SHP77 (cell line): ENCODE measurements at regions not wholly inside any gene's neighbourhood (a gene's known extent, or its start where the extent isn't known, plus 50 kb on each side); places are given as distances from the start of the nearest gene placed in this dataset.

Experiments
- DNase-seq, 2 experiments: peaks; one replicate each; lab custom pipeline; 2025; lab: John Stamatoyannopoulos, UW

GRCh38 chr13:80590551-80590950 is 249.6 kb upstream of the SPRY2 start:
- no peak for DNase-seq

DNA sequence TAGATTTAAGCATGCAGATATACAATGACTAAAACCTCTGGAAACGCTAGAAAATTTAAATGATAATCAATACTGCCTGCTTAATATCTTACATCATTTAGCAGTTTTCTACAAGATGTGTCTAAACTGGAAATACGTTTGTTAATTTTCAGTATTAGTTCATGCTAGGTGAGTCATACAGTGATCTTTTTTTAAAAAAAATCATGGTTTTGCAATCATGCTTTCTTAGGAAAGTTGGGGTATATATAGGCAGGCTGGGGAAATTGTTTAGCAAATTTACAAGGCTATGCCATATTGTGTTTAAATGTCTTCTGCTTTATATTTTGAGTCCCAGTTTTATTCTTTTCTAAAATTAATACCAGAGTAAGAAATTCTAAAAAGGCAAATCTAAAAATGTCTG is 245.4 kb upstream of the SPRY2 start:
- no peak for DNase-seq

GRCh38 chr13:80585531-80585930 is 244.6 kb upstream of the SPRY2 start:
- no peak for DNase-seq

GRCh38 chr13:80584785-80585184 is 243.9 kb upstream of the SPRY2 start:
- no peak for DNase-seq

GRCh38 chr13:80584306-80584705 is 243.4 kb upstream of the SPRY2 start:
- no peak for DNase-seq

DNA sequence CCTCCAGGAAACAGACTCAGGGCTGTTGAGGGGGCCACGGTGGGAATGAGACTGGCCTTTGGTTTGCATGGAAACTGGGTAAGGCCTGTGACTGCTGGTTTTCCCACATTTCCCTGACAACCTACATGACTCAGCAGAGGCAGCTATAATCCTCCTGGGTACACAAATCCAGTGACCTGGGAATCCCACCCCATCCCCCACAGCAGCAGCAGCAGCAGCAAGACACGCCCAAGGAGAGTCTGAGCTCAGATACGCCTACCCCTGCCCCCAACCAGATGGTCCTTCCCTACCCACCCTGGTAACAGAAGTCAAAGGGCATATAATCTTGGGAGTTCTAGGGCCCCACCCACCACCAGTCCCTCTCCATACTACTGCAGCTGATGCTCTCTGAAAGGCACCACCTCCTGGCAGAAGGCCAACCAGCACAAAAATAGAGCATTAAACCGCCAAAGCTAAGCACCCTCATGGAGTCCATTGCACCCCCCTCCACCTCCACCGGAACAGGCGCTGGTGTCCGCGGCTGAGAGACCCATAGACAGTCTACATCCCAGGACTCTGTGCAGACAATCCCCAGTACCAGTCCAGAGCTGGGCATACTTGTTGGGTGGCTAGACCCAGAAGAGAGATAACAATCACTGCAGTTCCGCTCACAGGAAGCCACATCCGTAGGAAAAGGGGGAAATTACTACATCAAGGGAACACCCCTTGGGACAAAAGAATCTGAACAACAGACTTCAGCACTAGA is 237.2 kb upstream of the SPRY2 start:
- peak; percentile 67 to 83 for DNase-seq

DNA sequence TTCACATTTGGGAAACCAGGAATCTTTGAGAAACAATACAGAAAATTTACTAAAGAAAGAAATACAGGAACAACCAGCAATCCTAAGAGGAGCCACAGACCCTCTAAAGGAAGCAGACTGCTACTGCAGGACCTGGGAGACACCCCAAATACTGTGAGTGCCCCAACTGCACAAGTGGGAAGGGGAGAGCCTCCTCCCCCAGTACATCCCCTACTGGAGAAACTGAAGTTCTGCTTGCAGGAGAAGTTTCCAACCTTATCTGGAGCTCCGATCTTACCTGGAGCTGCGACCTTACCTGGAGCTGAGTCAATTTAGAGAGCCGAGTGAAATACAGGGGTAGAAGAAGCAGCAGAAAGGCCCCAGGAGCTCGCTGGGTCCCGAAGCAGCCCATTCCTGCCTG is 236.4 kb upstream of the SPRY2 start:
- peak; percentile 2 to 5 for DNase-seq

DNA sequence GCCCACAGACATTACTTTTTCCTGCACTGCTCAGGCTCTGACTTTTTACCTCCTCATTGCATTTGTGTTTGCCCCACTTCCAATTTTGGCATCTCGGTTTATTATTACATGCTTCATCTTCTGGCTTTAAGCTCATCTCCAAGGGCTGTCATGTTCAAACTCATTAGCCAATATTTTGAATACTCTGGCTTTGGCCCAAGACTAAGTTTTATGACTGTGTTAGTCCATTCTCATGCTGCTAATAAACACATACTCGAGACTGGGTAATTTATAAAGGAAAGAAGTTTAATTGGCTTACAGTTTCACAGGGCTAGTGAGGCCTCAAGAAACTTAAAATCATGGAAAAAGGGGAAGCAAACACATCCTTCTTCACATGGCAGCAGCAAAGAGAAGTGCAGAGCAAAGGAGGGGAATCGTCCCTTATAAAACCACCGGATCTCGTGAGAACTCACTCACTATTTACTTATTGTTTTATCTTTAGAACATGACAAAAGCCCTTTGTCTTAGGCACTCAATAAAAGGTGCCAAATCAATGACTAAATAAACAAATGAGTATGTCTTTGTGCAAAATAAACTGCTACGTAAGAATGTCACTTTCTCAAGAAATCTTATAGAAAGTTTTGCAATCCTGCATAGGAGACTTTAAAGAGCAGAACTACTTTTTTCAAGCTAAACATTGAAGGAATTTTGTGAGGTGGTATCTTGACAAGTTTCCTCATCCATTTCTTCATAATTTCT is 233.4 kb upstream of the SPRY2 start:
- no peak for DNase-seq

DNA sequence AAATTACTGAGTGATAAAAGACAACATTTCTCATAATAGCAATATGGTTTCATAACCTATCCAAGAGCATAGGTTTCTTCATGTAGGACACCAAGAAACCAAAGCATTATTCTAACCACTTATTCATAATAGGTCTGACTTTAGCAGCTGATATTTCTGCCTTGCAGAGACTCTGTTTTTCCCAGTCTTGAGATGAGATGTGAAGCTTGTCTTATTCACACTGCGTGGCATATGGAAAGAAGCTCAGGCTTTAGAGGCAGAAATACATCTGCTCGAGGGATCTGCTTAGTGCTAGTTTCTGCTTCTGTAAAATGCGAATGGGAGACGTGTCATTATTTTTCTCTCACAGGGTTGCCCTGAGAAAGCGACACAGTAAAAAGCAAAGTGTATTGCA is 232.0 kb upstream of the SPRY2 start:
- DNase-seq = no peak

DNA sequence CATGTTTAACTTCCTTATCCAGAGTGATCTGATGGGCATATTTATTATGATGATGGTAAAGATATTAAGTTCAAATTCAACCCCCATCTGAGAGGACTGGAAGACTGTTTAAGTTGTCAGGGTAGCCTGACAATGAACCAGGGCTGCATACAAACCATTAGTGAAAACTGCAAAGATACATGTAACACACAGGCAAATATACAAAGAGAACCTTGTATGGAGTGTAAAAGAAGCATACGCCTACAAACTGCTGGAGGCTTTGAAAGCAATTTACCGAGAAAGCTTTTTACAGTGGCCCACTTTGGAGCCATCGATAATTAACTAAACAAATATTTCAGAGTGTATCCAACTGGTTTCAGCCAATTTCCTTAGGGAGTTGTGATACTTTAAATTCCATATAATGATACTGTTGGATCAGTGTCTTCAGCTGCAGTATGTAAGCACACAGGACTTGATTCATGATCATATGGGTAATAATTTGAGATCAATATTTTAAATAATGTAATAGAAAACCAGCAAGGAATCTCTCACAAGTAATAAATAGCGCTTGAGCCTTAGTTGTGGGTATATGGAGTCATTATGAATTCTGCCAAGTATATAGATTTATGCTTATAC is 231.5 kb upstream of the SPRY2 start:
- DNase-seq = no peak

GRCh38 chr13:80571346-80572307 is 230.7 kb upstream of the SPRY2 start:
- DNase-seq = no peak

GRCh38 chr13:80563439-80563838 is 222.5 kb upstream of the SPRY2 start:
- DNase-seq = no peak

DNA sequence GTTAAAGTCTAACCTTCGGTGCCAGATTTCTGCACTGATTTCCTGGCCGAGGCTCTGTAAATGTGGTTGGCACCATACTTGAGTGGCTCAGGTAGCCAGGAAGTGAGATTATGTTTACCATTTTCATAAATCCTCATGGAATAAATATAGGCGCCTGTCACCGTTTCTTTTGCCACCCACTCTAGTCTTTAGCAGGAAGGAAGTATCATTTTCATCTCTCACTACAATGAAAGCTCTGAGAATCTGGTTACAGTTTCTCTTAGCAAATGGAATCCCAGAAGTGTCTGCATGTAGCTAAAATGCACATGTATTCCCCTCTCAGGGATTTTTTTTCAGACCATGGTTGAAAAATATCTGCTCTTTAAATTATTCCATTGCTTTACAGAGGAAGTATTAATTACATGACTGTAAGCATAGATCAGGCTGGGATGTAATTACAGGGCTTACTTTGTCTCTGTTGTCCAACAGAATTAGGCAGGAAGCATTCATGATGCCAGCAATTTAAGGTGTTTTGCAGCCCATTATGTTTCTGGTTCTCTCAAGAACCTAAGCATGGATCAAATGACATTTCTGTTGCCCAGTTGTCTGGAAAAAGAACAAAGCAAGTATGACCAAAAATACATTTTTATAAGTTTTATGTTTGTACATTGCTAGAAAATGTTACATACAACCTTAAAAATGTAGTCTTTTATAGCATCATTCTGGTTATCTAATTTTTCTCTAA is 221.7 kb upstream of the SPRY2 start:
- peak; percentile 37 to 40 for DNase-seq

GRCh38 chr13:80560609-80561008 is 219.7 kb upstream of the SPRY2 start:
- DNase-seq = no peak

GRCh38 chr13:80559944-80560343 is 219.0 kb upstream of the SPRY2 start:
- no peak for DNase-seq

- no peak for DNase-seq
These were observed 217.1 kb upstream of the SPRY2 start for GRCh38 chr13:80558074-80558473.

- DNase-seq = no peak
These were observed 215.1 kb upstream of the SPRY2 start for GRCh38 chr13:80555796-80556678.

- DNase-seq = no peak
These were observed 212.0 kb upstream of the SPRY2 start for GRCh38 chr13:80552851-80553440.

- DNase-seq = no peak
These were observed 210.9 kb upstream of the SPRY2 start for GRCh38 chr13:80551650-80552497.
